ENCODE measurements at regions not wholly inside any gene's neighbourhood (a gene's known extent, or its start where the extent isn't known, plus 50 kb on each side); places are given as distances from the start of the nearest gene placed in this dataset.

DNA sequence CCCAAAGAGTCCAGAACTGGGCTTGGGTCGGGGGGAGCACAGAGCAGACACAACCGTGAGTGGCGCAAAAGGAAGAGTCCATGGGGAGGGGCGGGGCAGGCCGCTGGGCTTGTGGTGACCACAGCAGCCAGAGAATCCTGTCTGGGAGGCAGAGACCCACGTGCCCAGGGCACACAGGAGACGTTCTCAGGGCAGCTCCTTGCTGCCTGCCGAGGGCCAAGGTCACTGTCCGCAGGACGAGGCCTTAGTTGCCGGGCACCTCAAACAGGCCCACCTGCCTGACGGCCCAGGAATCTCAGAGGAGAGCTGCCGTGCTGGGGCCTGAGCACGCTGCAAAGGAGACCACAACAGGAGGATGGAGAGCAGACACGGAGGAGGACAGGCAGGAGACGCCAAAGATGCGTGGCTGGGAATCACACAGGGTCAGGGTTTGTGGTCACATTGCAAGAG, 87.8 kb downstream of the MYEOV start:
- Histone ChIP-seq H3K4ac (ENCODE audit: low read depth, low read length) (no peak overlapping the region), H3K27me3 (ENCODE audit: insufficient read depth, low read length) (no peaks in the 10 kb centered on the region), H3K27ac (ENCODE audit: insufficient read length, low read depth, low read length) (no peak overlapping the region), H3K9me3 (ENCODE audit: control insufficient read depth, low read depth, low read length) (no peaks in the 10 kb centered on the region), H2BK15ac (ENCODE audit: low read depth, low read length) (no peak overlapping the region), H2BK12ac (ENCODE audit: insufficient read length, low read depth, low read length) (no peak overlapping the region), H3K14ac (ENCODE audit: insufficient read depth, low read length) (no peak overlapping the region), H3K4me1 (ENCODE audit: insufficient read depth, low read length) (peaks cover 2% of the 10 kb centered on the region; the same call in 1 of the 2 replicates), H4K8ac (replicated peaks; ENCODE audit: insufficient read length, low read depth, low read length) (no peak overlapping the region), H3K4me2 (ENCODE audit: insufficient read depth, insufficient read length, low read length) (no peak overlapping the region), H4K5ac (ENCODE audit: insufficient read length, low read depth, low read length) (no peak overlapping the region), H2AFZ (ENCODE audit: low read length) (no peak overlapping the region), H3K23ac (ENCODE audit: insufficient read length, low read depth, low read length) (no peak overlapping the region), H3K18ac (ENCODE audit: insufficient read length, low read depth, low read length) (no peak overlapping the region), H4K20me1 (ENCODE audit: control insufficient read depth, insufficient read depth, insufficient read length) (peaks cover 3% of the 10 kb centered on the region), H4K91ac (ENCODE audit: insufficient read length, low read depth, low read length) (no peak overlapping the region), H2AK5ac (ENCODE audit: insufficient read length, low read length) (no peak overlapping the region), H2BK5ac (ENCODE audit: insufficient read length, low read length) (no peak overlapping the region), H3K56ac (ENCODE audit: insufficient read length, low read depth, low read length) (no peak overlapping the region), H3K9ac (ENCODE audit: extremely low read depth, insufficient read length, low read length) (no peak overlapping the region), H3K23me2 (ENCODE audit: insufficient read length, low read depth, low read length, poor library complexity, severe bottlenecking) (no peaks in the 10 kb centered on the region), H3T11ph (ENCODE audit: low read length) (no peak overlapping the region), H2BK20ac (ENCODE audit: low read depth, low read length, poor library complexity, severe bottlenecking) (no peak overlapping the region), H3K79me2 (ENCODE audit: insufficient read depth, low read length) (no peaks in the 10 kb centered on the region), H3K79me1 (ENCODE audit: insufficient read depth, low read depth, low read length, poor library complexity, severe bottlenecking) (no peaks in the 10 kb centered on the region), H2BK120ac (ENCODE audit: low read depth, low read length, poor library complexity, severe bottlenecking) (no peak overlapping the region)
- WGBS (ENCODE audit: extremely low coverage, insufficient read length, low lambda C conversion rate) = no CpG with 5 or more reads among the region's 17 CpGs
- Mint-ChIP-seq H3K4me1 (peaks cover 5 to 10% of the 10 kb centered on the region in 2 experiments; a peak in 3 of 4 replicates), H3K27ac (no peak overlapping the region), H3K36me3 (ENCODE audit: insufficient read depth in 1 of 3, low read depth in 3 of 3) (no peaks in the 10 kb centered on the region; a peak in 1 of 7 replicates), H3K9me3 (no peaks in the 10 kb centered on the region; a peak in 2 of 5 replicates), H3K4me3 (no peak overlapping the region), H3K27me3 (ENCODE audit: low read depth) (no peaks in the 10 kb centered on the region; the same call in none of the 2 replicates)
- DNase-seq = no peak
- TF ChIP-seq, protein P1, sequence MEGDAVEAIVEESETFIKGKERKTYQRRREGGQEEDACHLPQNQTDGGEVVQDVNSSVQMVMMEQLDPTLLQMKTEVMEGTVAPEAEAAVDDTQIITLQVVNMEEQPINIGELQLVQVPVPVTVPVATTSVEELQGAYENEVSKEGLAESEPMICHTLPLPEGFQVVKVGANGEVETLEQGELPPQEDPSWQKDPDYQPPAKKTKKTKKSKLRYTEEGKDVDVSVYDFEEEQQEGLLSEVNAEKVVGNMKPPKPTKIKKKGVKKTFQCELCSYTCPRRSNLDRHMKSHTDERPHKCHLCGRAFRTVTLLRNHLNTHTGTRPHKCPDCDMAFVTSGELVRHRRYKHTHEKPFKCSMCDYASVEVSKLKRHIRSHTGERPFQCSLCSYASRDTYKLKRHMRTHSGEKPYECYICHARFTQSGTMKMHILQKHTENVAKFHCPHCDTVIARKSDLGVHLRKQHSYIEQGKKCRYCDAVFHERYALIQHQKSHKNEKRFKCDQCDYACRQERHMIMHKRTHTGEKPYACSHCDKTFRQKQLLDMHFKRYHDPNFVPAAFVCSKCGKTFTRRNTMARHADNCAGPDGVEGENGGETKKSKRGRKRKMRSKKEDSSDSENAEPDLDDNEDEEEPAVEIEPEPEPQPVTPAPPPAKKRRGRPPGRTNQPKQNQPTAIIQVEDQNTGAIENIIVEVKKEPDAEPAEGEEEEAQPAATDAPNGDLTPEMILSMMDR (conservative IDR thresholded peaks at IDR 0.05) = no peak

Data from H9 (cell line).